ENCODE measurements at regions not wholly inside any gene's neighbourhood (a gene's known extent, or its start where the extent isn't known, plus 50 kb on each side); places are given as distances from the start of the nearest gene placed in this dataset.

- intact Hi-C loops (cut with micrococcal nuclease) = no loop called here
- Histone ChIP-seq H3F3A (ENCODE audit: low read length, unreplicated experiment) (no peaks in the 10 kb centered on the region), H3K4me1 (ENCODE audit: insufficient read depth, low read length) (no peaks in the 10 kb centered on the region), H3K79me2 (ENCODE audit: low read length) (no peaks in the 10 kb centered on the region), H2AFZ (ENCODE audit: low read length) (no peak overlapping the region), H3K9me3 (ENCODE audit: low read length) (no peaks in the 10 kb centered on the region), H3K36me3 (ENCODE audit: low read depth, low read length) (no peaks in the 10 kb centered on the region), H4K20me1 (ENCODE audit: low read length) (no peaks in the 10 kb centered on the region), H3K27me3 (ENCODE audit: low read length) (no peaks in the 10 kb centered on the region), H3K9ac (ENCODE audit: low read length) (no peak overlapping the region), H3K9me2 (replicated peaks; ENCODE audit: low read length) (no peaks in the 10 kb centered on the region), H3K27ac (ENCODE audit: low read length) (no peak overlapping the region), H3K4me2 (ENCODE audit: low read length) (no peak overlapping the region), H3K4me3 (ENCODE audit: low read length) (no peak overlapping the region)
- BruUV-seq (replicated peaks) = no TSS peak
- DNase-seq (no peak), ATAC-seq (no peak)
- POLR2A ChIA-PET (ENCODE audit: unreplicated experiment) = no interaction called here
- TF ChIP-seq EZH2phosphoT487 (IDR thresholded peaks at IDR 0.05; ENCODE audit: borderline replicate concordance, low read length) (no peak), EZH2 (IDR thresholded peaks at IDR 0.05; ENCODE audit: low read length, unreplicated experiment) (no peak), CTCF (conservative IDR thresholded peaks at IDR 0.05; ENCODE audit: low read depth, low read length) (no peak)
- CTCF ChIA-PET = no interaction called here
These were observed 120.5 kb downstream of the APIP start for GRCh38 chr11:34795641-34796040.

GRCh38 chr11:34794696-34795095 is 121.5 kb downstream of the APIP start:
- intact Hi-C loops (cut with micrococcal nuclease) = no loop called here
- ChIA-PET POLR2A (ENCODE audit: unreplicated experiment) (no interaction called here), CTCF (no interaction called here)
- Histone ChIP-seq H3K4me1 (ENCODE audit: insufficient read depth, low read length) (no peaks in the 10 kb centered on the region), H3K4me3 (ENCODE audit: low read length) (no peak overlapping the region), H3K4me2 (ENCODE audit: low read length) (no peak overlapping the region), H3K9ac (ENCODE audit: low read length) (no peak overlapping the region), H3K27me3 (ENCODE audit: low read length) (no peaks in the 10 kb centered on the region), H3K79me2 (ENCODE audit: low read length) (no peaks in the 10 kb centered on the region), H4K20me1 (ENCODE audit: low read length) (no peaks in the 10 kb centered on the region), H3K9me3 (ENCODE audit: low read length) (no peaks in the 10 kb centered on the region), H3K27ac (ENCODE audit: low read length) (no peak overlapping the region), H2AFZ (ENCODE audit: low read length) (no peak overlapping the region), H3K9me2 (replicated peaks; ENCODE audit: low read length) (no peaks in the 10 kb centered on the region), H3F3A (ENCODE audit: low read length, unreplicated experiment) (no peaks in the 10 kb centered on the region), H3K36me3 (ENCODE audit: low read depth, low read length) (no peaks in the 10 kb centered on the region)
- ATAC-seq (no peak), DNase-seq (no peak)
- BruUV-seq (replicated peaks) = no TSS peak
- TF ChIP-seq CTCF (conservative IDR thresholded peaks at IDR 0.05; ENCODE audit: low read depth, low read length) (no peak), EZH2 (IDR thresholded peaks at IDR 0.05; ENCODE audit: low read length, unreplicated experiment) (no peak), EZH2phosphoT487 (IDR thresholded peaks at IDR 0.05; ENCODE audit: borderline replicate concordance, low read length) (no peak)

- BruUV-seq (replicated peaks) = no TSS peak
- H3K27ac ChIP-seq (ENCODE audit: low read length) = no peak overlapping the region
- no peak overlapping the region for H3K9ac ChIP-seq (ENCODE audit: low read length)
- CTCF ChIA-PET = no interaction called here
- H3K27me3 ChIP-seq (ENCODE audit: low read length) = no peaks in the 10 kb centered on the region
- POLR2A ChIA-PET (ENCODE audit: unreplicated experiment) = no interaction called here
- no peak overlapping the region for H3K4me3 ChIP-seq (ENCODE audit: low read length)
- H3K9me3 ChIP-seq (ENCODE audit: low read length) = no peaks in the 10 kb centered on the region
- ATAC-seq (no peak), DNase-seq (no peak)
- H3K36me3 ChIP-seq (ENCODE audit: low read depth, low read length) = no peaks in the 10 kb centered on the region
- H3K79me2 ChIP-seq (ENCODE audit: low read length) = no peaks in the 10 kb centered on the region
- intact Hi-C loops (cut with micrococcal nuclease) = no loop called here
- no peak for TF ChIP-seq EZH2phosphoT487 (IDR thresholded peaks at IDR 0.05; ENCODE audit: borderline replicate concordance, low read length)
- no peak for TF ChIP-seq EZH2 (IDR thresholded peaks at IDR 0.05; ENCODE audit: low read length, unreplicated experiment)
- H3K4me2 ChIP-seq (ENCODE audit: low read length) = no peak overlapping the region
- H4K20me1 ChIP-seq (ENCODE audit: low read length) = no peaks in the 10 kb centered on the region
- H2AFZ ChIP-seq (ENCODE audit: low read length) = no peak overlapping the region
- H3K9me2 ChIP-seq (replicated peaks; ENCODE audit: low read length) = no peaks in the 10 kb centered on the region
- H3K4me1 ChIP-seq (ENCODE audit: insufficient read depth, low read length) = no peaks in the 10 kb centered on the region
- no peaks in the 10 kb centered on the region for H3F3A ChIP-seq (ENCODE audit: low read length, unreplicated experiment)
These were observed 122.5 kb downstream of the APIP start for GRCh38 chr11:34793666-34794065.
